Gastroesophageal sphincter (tissue), 3 donors: ENCODE measurements at regions not wholly inside any gene's neighbourhood (a gene's known extent, or its start where the extent isn't known, plus 50 kb on each side); places are given as distances from the start of the nearest gene placed in this dataset.

ENCODE experiments used
- POLR2A ChIP-seq, 2 donors: fragments of 450-650 bp; IDR thresholded peaks; one replicate each; pipeline ENCODE4 v1.6.1; 2017; ENCODE audit warnings: antibody characterized with exemption in 2 of 2, mild to moderate bottlenecking in 2 of 2, moderate library complexity in 1 of 2
- TF ChIP-seq, protein P1 (sequence below), 4 experiments: fragments of 200-600 bp in 2 of 4; fragments of 450-650 bp in 2 of 4; sonication (generic) in 1 of 4; IDR thresholded peaks; one replicate each; pipeline ENCODE4 v1.5.1; 2017 to 2019; ENCODE audit warnings: antibody characterized with exemption in 4 of 4, mild to moderate bottlenecking in 2 of 4, moderate library complexity in 2 of 4

GRCh38 chr7:148535217-148535616 is 55.3 kb upstream of the C7orf33 start:
- TF ChIP-seq, protein P1, sequence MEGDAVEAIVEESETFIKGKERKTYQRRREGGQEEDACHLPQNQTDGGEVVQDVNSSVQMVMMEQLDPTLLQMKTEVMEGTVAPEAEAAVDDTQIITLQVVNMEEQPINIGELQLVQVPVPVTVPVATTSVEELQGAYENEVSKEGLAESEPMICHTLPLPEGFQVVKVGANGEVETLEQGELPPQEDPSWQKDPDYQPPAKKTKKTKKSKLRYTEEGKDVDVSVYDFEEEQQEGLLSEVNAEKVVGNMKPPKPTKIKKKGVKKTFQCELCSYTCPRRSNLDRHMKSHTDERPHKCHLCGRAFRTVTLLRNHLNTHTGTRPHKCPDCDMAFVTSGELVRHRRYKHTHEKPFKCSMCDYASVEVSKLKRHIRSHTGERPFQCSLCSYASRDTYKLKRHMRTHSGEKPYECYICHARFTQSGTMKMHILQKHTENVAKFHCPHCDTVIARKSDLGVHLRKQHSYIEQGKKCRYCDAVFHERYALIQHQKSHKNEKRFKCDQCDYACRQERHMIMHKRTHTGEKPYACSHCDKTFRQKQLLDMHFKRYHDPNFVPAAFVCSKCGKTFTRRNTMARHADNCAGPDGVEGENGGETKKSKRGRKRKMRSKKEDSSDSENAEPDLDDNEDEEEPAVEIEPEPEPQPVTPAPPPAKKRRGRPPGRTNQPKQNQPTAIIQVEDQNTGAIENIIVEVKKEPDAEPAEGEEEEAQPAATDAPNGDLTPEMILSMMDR (IDR thresholded peaks at IDR 0.05), result no peak
- no peak for TF ChIP-seq POLR2A (IDR thresholded peaks at IDR 0.05)
